Activated naive CD4-positive, alpha-beta T cell treated with anti-CD3 and anti-CD28 coated beads for 36 hours (primary cell): ENCODE measurements at regions not wholly inside any gene's neighbourhood (a gene's known extent, or its start where the extent isn't known, plus 50 kb on each side); places are given as distances from the start of the nearest gene placed in this dataset.
A peak's percentile ranks its signal among the peaks of the same experiment; 100 is the strongest.

Experiments
- CTCF ChIA-PET: fragments of 350-600 bp; sonication (Branson Sonifier 250); formaldehyde crosslinking; loops from one replicate; lab custom pipeline; 2021; ENCODE audit warnings: antibody characterized with exemption; lab: Charles Lee
- DNase-seq: peaks from one replicate; pipeline ENCODE4 v3.0.0-alpha.2; 2020
- H3K27ac Mint-ChIP-seq: one replicate; pipeline ENCODE4 v1.8.0; 2021; ENCODE audit warnings: mild to moderate bottlenecking, mixed read lengths
- H3K27me3 Mint-ChIP-seq: one replicate; pipeline ENCODE4 v1.8.0; 2021; ENCODE audit warnings: low read depth, mixed read lengths
- H3K36me3 Mint-ChIP-seq: one replicate; pipeline ENCODE4 v1.8.0; 2021; ENCODE audit warnings: low read depth, mixed read lengths
- H3K4me1 Mint-ChIP-seq: one replicate; pipeline ENCODE4 v1.8.0; 2021; ENCODE audit warnings: low read depth, mixed read lengths
- H3K4me3 Mint-ChIP-seq: one replicate; pipeline ENCODE4 v1.8.0; 2021; ENCODE audit warnings: mild to moderate bottlenecking, moderate library complexity, mixed read lengths
- H3K9me3 Mint-ChIP-seq: one replicate; pipeline ENCODE4 v1.8.0; 2021; ENCODE audit warnings: mixed read lengths
- intact Hi-C: fragments of 100-400 bp; cut with micrococcal nuclease; formaldehyde crosslinking; loops from one replicate; pipeline ENCODE4 v1.15.1; 2023

DNA sequence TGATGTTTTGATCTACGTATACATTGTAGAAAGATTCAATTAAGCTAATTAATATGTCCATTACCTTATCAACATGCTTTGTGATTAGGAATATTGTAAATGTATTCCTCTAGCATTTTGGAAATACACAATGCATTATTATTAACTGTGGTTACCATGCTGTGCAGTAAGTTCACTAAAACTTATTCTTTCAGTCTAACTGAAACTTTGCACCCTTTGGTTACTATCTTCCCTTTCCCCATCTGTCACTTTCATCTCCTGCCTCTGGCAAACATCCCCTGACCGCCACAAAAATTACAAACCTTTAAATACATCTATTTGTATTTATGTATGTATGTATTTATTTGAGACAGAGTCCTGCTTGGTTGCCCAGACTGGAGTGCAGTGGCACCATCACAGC, 388.0 kb downstream of the NYAP2 start:
- intact Hi-C loops: no loop called here
- H3K4me3 Mint-ChIP-seq: no peak overlapping the region
- no peak for DNase-seq
- H3K4me1 Mint-ChIP-seq: no peaks in the 10 kb centered on the region
- H3K27ac Mint-ChIP-seq: no peak overlapping the region
- no peaks in the 10 kb centered on the region for H3K9me3 Mint-ChIP-seq
- no peaks in the 10 kb centered on the region for H3K36me3 Mint-ChIP-seq
- CTCF ChIA-PET: no interaction called here
- H3K27me3 Mint-ChIP-seq: peaks cover 7% of the 10 kb centered on the region

DNA sequence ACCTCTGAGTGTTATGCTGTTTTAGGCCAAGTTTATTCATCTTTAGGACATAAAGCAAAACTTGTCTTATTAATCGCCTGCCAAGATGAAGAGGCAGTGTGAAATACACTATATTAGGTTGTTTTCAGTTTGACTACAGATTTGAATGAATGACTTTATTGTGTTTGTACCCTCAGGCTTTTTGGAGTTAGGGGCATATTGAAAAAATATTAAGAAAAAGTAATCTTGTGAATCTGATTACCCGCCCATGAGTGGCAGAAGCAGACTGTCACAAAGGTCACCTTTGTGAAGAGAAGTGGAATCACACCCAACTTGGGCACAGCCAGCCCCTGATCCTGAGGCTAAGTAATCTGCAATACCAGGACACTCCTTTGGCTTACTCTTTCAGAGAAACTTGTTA, 382.5 kb downstream of the NYAP2 start:
- Mint-ChIP-seq H3K4me1 (no peaks in the 10 kb centered on the region), H3K27ac (no peak overlapping the region), H3K9me3 (no peaks in the 10 kb centered on the region), H3K27me3 (peaks cover 7% of the 10 kb centered on the region), H3K36me3 (no peaks in the 10 kb centered on the region), H3K4me3 (no peak overlapping the region)
- intact Hi-C loops: no loop called here
- DNase-seq: no peak
- CTCF ChIA-PET: no interaction called here

DNA sequence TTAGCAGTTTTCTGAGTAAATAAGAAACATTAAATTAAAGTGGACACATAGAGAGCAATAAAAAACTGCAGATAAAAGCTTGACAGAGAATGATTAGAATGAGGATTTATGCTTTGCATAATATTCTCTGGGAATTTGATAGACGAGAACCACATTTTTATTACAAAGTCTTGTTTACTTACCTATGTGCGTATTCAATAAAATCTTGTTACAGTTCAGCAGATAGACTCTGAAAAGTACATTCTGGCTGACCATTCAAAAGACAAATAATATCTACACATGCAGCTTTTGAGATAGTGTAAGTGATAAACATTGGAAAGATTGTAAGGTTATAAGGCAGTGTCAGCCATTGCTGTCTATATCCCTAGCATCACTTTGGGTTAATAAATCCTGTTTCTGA, 381.6 kb downstream of the NYAP2 start:
- intact Hi-C loops: no loop called here
- Mint-ChIP-seq H3K4me1 (no peaks in the 10 kb centered on the region), H3K36me3 (no peaks in the 10 kb centered on the region), H3K4me3 (no peak overlapping the region), H3K9me3 (no peaks in the 10 kb centered on the region), H3K27ac (no peak overlapping the region), H3K27me3 (peaks cover 7% of the 10 kb centered on the region)
- CTCF ChIA-PET: no interaction called here
- no peak for DNase-seq

DNA sequence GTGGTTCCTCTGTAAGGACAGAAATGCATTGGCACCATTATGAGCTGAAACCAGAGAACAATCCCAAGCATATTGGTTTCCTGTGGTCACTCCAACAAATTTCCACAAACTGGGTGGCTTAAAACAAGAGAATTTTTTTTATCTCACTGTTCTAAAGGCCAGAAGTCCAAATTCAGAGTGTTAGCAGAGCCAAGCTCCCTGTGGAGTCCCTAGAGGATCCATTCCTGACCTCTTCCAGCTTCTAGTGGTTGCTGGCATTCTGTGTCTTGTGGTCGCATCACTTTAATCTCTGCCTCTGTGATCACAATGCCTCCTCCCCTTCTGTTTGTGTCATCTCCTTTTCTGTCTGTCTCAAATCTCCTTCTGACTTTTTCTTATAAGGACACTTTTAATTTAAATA, 380.3 kb downstream of the NYAP2 start:
- no peak overlapping the region for H3K4me3 Mint-ChIP-seq
- DNase-seq: no peak
- CTCF ChIA-PET: no interaction called here
- peaks cover 7% of the 10 kb centered on the region for H3K27me3 Mint-ChIP-seq
- no peaks in the 10 kb centered on the region for H3K4me1 Mint-ChIP-seq
- H3K36me3 Mint-ChIP-seq: no peaks in the 10 kb centered on the region
- intact Hi-C loops: no loop called here
- no peaks in the 10 kb centered on the region for H3K9me3 Mint-ChIP-seq
- H3K27ac Mint-ChIP-seq: no peak overlapping the region

DNA sequence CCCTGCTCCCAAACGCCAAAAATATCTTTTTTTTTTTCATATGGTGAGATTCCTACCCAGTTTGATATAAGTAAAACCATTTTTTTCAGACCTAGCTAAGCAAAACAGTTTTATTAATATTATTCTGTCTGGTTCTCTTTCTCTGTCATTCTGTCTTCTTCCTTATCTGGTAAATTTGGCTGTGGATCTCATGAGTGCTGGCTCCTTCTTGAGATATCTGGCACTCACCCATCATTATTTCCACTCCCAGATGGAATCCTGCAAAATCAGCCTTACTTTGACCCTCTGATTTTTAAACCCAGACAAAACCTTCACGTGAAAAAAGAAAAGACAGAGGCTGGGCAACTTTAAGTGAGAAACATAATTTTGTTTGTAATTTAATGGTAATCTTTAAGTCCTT, 373.6 kb downstream of the NYAP2 start:
- Mint-ChIP-seq H3K27me3 (peaks cover 5% of the 10 kb centered on the region), H3K4me1 (no peaks in the 10 kb centered on the region), H3K27ac (no peak overlapping the region), H3K36me3 (no peaks in the 10 kb centered on the region), H3K9me3 (no peaks in the 10 kb centered on the region), H3K4me3 (no peak overlapping the region)
- intact Hi-C loops: no loop called here
- DNase-seq: no peak
- CTCF ChIA-PET: interaction anchor here (0.7 kb wide), 1 partner anchor 585 kb away, joined by 4 read pairs; no protein-coding TSS in a partner anchor

DNA sequence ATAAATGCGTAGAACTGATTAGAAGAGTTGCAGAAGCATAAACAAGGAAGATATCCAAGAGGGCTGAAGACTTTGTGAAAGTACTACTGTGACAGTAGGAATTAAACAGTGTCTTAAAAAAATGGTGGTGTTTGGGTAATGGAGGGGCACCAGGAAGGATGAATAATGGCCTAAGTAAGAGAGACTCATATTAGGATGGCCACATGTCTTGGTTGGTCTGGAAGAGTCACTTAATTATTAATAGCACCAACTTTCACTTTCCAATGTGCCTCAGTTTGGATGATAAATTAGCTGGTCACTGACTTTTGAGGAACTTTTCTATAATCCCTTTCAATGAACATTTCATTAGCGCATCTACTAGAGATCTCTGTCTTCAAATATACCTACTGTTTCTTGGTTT, 372.2 kb downstream of the NYAP2 start:
- H3K4me3 Mint-ChIP-seq: no peak overlapping the region
- no peaks in the 10 kb centered on the region for H3K9me3 Mint-ChIP-seq
- CTCF ChIA-PET: no interaction called here
- H3K27me3 Mint-ChIP-seq: peaks cover 5% of the 10 kb centered on the region
- intact Hi-C loops: no loop called here
- H3K36me3 Mint-ChIP-seq: no peaks in the 10 kb centered on the region
- H3K4me1 Mint-ChIP-seq: no peaks in the 10 kb centered on the region
- no peak overlapping the region for H3K27ac Mint-ChIP-seq
- DNase-seq: no peak

DNA sequence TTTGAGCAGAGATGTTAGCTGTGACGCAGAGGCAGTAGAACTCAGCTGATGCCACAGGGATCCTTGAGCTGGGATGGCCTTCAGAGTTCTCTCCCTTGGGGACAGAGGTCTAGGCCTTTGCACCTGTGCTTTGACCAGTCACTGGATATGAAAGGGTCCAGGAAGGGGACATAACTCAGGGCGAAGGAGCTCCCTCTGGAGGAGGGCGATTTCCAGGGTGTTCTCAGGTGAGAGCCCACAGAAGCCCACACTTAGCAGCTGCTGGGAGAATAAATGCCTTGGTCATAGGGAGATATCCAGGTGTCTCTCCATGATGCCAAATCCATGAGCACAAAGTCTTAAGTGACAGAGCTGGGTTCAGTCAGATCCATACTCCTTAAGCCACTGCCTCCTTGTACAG, 369.2 kb downstream of the NYAP2 start:
- no peak overlapping the region for H3K4me3 Mint-ChIP-seq
- H3K4me1 Mint-ChIP-seq: no peaks in the 10 kb centered on the region
- CTCF ChIA-PET: no interaction called here
- peaks cover 5% of the 10 kb centered on the region for H3K27me3 Mint-ChIP-seq
- no peak overlapping the region for H3K27ac Mint-ChIP-seq
- intact Hi-C loops: no loop called here
- no peaks in the 10 kb centered on the region for H3K36me3 Mint-ChIP-seq
- no peak for DNase-seq
- no peaks in the 10 kb centered on the region for H3K9me3 Mint-ChIP-seq

DNA sequence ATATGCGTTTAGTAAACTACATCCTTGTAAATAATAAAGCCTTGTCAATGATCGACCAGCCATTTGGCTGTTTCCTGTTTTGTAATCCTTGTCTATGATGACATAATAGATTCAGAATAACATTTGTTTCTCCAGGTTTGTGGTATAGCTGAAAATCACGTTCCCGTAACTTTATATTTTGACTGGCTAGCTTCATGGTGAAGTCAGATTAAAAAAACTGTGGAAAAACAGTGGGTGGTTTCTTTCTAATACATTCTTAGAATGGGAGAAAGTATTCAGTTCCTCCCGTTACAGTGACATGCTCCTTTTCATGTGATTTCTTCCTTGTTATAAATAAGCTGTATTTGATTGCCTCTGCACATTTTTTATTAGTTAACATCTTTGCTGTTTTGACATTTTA, 366.9 kb downstream of the NYAP2 start:
- no peak for DNase-seq
- CTCF ChIA-PET: interaction anchor here (2.0 kb wide), 1 partner anchor 100 kb away, joined by 5 read pairs; no protein-coding TSS in a partner anchor
- H3K27ac Mint-ChIP-seq: no peak overlapping the region
- H3K4me1 Mint-ChIP-seq: no peaks in the 10 kb centered on the region
- H3K9me3 Mint-ChIP-seq: no peaks in the 10 kb centered on the region
- intact Hi-C loops: no loop called here
- no peaks in the 10 kb centered on the region for H3K36me3 Mint-ChIP-seq
- H3K4me3 Mint-ChIP-seq: no peak overlapping the region
- H3K27me3 Mint-ChIP-seq: no peaks in the 10 kb centered on the region

DNA sequence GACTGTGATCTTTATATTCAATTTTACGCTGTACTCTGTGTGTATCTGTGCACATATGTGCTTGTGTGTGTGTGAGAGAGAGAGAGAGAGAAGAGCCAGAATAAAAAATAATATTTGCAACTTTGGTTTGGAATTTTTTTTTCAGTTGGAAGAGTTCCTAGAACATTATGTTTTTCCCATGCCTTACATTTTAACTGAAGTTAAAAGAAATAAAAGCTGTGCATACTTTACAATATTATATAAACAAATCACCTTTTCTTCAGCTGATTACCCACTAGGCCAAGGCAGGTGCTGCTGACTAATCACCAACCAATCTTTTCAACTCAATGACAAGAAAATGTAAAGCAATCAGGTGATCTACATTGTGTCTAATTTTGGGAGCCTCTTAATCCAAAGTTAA, 366.3 kb downstream of the NYAP2 start:
- Mint-ChIP-seq H3K36me3 (no peaks in the 10 kb centered on the region), H3K27ac (no peak overlapping the region), H3K4me3 (no peak overlapping the region), H3K27me3 (no peaks in the 10 kb centered on the region), H3K9me3 (no peaks in the 10 kb centered on the region), H3K4me1 (no peaks in the 10 kb centered on the region)
- DNase-seq: no peak
- intact Hi-C loops: no loop called here
- CTCF ChIA-PET: interaction anchor here (2.0 kb wide), 1 partner anchor 99 kb away, joined by 5 read pairs; no protein-coding TSS in a partner anchor

DNA sequence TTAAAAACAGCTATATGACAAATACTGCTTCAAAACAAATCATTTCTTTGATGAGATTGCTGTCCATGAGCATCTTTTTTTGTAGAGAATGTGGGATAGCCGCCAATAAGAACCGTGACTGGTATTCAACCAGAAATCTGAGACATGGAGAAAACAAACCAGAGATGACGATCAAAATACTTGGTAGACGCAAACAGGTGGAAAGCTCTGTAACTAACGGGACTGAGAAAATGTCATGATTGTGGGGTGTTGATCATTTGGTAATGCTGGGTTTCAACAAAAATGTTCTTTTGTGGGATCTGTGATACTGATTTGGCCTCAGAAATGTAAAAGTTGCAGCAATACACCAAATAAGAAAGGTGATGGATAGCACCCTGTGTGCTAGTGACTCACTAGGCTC, 364.8 kb downstream of the NYAP2 start:
- H3K4me3 Mint-ChIP-seq: no peak overlapping the region
- H3K36me3 Mint-ChIP-seq: no peaks in the 10 kb centered on the region
- no peaks in the 10 kb centered on the region for H3K9me3 Mint-ChIP-seq
- H3K27ac Mint-ChIP-seq: peak overlapping the region; percentile 13
- H3K4me1 Mint-ChIP-seq: no peaks in the 10 kb centered on the region
- no peak for DNase-seq
- no peaks in the 10 kb centered on the region for H3K27me3 Mint-ChIP-seq
- CTCF ChIA-PET: interaction anchor here (0.6 to 2.0 kb wide), 2 partner anchors 98 to 126 kb away, joined by 3 to 5 read pairs; no protein-coding TSS in a partner anchor
- intact Hi-C loops: no loop called here

DNA sequence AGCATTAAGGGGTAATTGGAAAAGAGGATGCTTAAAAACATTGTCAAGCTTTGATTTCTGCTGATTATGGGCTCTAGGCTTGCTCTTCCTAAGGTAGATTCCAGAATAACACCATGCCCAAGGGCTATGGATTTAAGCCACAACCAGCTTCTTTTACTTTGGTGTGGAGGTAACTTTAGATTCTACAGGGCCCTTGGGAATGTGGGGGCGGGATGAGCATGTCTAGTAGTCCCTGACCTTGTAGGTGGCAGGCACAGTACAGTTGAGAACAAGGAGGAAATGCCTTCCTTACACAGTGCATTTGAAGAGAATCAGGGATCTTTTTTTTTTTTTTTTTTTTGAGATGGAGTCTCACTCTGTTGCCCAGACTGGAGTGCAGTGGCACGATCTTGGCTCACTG, 364.2 kb downstream of the NYAP2 start:
- intact Hi-C loops: no loop called here
- Mint-ChIP-seq H3K27ac (no peak overlapping the region), H3K36me3 (no peaks in the 10 kb centered on the region), H3K27me3 (no peaks in the 10 kb centered on the region), H3K9me3 (no peaks in the 10 kb centered on the region), H3K4me3 (no peak overlapping the region), H3K4me1 (no peaks in the 10 kb centered on the region)
- DNase-seq: no peak
- CTCF ChIA-PET: no interaction called here

DNA sequence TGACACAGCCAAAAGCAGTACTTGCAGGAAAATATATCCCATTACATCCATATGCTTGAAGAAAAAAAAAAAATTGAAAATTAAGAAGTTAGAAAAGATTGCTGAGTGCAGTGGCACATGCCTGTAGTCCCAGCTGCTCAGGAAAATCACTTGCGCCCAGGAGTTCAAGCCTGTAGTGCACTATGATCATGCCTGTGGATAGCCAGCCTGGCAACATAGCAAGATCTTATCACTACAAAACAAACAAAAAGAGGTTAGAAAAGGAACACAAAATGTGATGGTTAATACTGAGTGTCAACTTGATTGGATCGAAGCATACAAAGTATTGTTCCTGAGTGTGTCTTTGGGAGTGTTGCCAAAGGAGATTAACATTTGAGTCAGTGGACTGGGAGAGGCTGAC, 361.9 kb downstream of the NYAP2 start:
- H3K4me3 Mint-ChIP-seq: no peak overlapping the region
- intact Hi-C loops: no loop called here
- no peaks in the 10 kb centered on the region for H3K9me3 Mint-ChIP-seq
- CTCF ChIA-PET: no interaction called here
- H3K36me3 Mint-ChIP-seq: no peaks in the 10 kb centered on the region
- no peak overlapping the region for H3K27ac Mint-ChIP-seq
- no peak for DNase-seq
- H3K27me3 Mint-ChIP-seq: no peaks in the 10 kb centered on the region
- no peaks in the 10 kb centered on the region for H3K4me1 Mint-ChIP-seq

DNA sequence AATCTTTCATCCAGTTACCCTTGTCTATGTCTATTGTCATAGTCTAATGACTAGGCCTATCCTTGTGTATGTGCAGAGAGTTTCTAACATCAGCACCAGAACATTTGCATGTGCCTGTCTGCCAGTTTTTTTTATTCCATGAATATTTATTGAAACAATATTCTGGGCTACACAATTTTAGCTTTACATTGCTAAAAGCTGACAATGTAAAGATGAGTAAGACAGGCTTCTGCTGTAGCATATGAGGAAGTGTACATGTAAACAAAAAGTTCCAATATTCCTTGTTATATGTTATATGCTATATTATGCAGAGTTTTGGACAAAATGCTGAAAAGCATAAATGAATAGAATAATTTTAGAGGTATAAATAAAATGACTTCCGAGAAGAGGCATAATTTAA, 357.7 kb downstream of the NYAP2 start:
- Mint-ChIP-seq H3K36me3 (no peaks in the 10 kb centered on the region), H3K27ac (no peak overlapping the region), H3K4me1 (no peaks in the 10 kb centered on the region), H3K27me3 (no peaks in the 10 kb centered on the region), H3K9me3 (no peaks in the 10 kb centered on the region), H3K4me3 (no peak overlapping the region)
- intact Hi-C loops: no loop called here
- CTCF ChIA-PET: interaction anchor here (0.6 kb wide), 1 partner anchor 1016 kb away, joined by 3 read pairs; no protein-coding TSS in a partner anchor
- no peak for DNase-seq

DNA sequence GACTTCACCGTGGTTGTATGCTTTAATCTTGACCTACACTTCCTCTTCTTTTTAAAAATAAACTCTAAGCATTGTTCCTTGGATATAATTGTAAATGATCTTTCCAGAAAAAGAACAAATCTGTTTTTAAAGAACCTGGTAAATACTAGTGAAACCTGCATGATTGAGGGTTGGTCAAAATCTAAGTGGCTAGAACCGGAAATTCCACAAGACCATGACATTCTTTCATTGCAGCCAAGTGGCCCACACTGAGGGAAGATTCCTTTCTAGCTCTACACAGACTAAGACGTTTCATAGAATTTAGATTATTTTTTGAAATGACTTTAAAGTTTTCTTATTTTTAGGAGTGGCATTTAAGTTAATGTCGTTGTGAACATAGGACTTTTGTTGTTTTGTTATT, 356.7 kb downstream of the NYAP2 start:
- H3K9me3 Mint-ChIP-seq: no peaks in the 10 kb centered on the region
- CTCF ChIA-PET: no interaction called here
- H3K27me3 Mint-ChIP-seq: no peaks in the 10 kb centered on the region
- DNase-seq: no peak
- H3K36me3 Mint-ChIP-seq: no peaks in the 10 kb centered on the region
- H3K4me1 Mint-ChIP-seq: no peaks in the 10 kb centered on the region
- no peak overlapping the region for H3K4me3 Mint-ChIP-seq
- H3K27ac Mint-ChIP-seq: no peak overlapping the region
- intact Hi-C loops: no loop called here
